CD1c-positive myeloid dendritic cell (primary cell): ENCODE measurements at regions not wholly inside any gene's neighbourhood (a gene's known extent, or its start where the extent isn't known, plus 50 kb on each side); places are given as distances from the start of the nearest gene placed in this dataset.

Experiments
- DNase-seq: peaks from one replicate; pipeline ENCODE4 v3.0.0-alpha.2; 2016; ENCODE audit errors: extremely low spot score

DNA sequence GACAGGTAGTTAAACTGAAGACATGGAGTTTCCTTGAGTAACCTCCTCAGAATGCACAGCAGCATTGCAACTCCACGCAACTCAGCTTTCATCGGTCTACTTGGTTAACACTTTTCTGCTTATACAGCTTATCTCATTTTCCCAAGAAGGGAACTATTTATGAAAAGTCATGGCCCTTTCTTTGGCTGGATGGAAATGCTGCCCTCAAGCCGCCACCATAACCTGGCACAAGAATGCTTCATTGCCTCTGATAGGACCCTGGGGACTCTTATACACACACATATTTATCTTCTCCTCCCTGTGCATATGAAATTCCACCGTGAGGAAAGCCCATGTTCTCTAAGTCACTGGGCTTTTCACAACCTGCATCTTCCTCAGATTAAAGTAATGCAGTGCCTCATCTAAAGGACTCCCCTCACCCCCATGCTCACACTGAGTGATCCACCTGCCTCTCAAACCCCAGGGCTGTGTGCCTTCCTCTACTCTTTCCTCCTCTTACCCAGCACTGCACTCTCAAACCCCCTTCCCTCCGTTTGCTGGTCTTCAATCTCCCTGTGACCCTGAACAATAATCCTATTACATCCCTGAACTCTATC lies 192.0 kb upstream of the HNRNPA3 start:
- no peak for DNase-seq

DNA sequence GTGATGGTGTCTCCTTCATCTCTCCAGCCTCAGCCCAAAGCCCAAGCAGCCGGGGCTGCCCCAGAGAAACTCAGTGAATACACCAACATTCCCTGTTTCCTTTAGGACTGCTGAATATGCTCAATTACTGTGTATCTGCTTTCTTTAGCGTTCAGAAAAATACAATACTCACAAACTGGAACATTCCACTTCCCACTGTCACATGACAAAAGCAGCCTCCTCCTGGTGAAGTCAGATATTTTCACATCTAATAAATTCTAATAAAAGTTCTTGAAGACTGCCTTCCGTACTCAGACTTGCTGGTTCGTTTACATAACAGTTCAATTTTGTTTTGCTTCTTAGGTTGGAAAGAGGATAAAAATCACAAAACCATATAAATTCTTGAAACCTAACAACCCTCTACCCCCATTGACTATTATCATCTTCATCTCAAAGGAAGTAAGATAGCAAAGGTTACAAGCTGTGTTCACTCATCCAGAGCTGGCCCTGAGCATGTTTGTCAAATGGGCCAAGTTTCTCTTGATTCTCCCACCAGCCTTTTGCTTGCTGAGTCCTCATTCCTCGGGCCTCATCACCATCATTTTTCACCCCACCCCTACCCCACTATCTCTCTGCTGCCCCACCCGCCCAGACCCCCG lies 190.8 kb upstream of the HNRNPA3 start:
- no peak for DNase-seq

DNA sequence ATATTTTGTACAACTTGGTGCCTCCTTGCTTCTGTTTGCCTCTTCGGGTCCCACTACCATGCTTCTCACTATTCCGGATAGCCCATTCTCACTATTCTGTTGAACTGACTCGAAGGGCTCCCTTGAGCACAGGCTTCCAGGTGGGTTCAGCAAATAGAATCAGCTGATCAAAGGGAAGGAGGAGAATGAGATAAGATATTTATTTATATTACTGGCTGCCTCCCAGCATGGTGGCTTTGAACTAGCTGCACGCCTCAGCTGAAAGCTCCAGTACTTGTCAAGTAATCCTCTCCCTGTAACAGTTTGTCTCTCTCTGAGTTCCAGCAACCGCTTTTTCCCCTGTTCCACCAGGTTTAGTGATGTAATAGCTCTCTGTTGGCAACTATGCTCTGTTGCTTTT lies 187.8 kb upstream of the HNRNPA3 start:
- DNase-seq, result no peak

GRCh38 chr2:177026253-177026652 lies 186.3 kb upstream of the HNRNPA3 start:
- DNase-seq, result no peak

DNA sequence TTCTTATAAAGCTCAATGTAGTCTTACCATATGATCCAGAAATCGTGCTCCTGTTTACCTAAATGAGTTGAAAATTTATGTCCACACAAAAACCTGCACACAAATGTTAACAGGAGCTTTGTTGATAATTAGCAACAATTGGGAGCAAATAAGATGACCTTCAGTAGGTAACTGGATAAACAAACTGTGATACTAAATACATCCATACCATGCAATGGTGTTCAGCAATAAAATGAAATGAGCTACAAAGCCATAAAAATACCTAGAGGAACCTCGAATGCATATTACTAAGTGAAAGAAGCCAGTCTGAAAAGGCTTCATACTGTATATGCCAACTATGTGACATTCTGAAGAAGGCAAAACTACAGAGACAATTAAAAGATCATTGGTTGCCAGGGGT lies 185.6 kb upstream of the HNRNPA3 start:
- DNase-seq, result no peak

DNA sequence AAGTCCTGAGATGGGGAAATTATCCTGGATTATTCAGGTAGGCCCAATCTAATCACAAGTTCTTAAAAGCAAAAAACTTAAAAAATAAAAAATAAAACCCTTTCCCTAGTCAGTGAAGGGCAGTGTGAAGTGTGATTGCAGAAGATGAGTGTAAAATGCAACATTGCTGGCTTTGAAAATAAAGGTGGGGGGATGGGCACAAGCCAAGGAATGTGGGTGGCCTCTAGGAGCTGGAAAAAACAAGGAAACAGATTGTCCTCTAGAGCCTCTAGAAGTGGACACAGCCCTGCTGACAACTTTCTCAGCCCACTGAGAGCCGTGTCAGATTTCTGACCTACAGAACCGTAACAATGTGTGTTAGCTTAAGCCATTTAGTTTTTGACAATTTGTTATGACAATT lies 184.3 kb upstream of the HNRNPA3 start:
- DNase-seq, result no peak

DNA sequence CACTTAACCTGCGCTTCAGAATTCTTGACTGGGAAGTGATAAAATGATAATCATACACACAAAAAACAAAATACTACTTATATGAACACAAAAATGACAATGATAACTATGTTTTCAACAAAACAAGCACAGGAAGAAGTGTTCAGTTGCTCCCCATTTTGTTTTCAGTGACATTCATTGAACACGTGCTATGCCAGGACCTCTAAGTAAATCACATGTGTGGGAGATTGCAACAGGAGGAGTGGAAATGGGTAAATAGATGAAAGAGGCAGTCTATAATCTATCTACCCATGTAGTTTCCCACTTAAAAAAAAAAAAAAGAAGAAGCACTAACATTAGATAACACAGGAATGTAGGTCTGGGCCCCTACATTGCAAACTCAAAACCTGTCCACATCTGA lies 183.5 kb upstream of the HNRNPA3 start:
- DNase-seq, result no peak

DNA sequence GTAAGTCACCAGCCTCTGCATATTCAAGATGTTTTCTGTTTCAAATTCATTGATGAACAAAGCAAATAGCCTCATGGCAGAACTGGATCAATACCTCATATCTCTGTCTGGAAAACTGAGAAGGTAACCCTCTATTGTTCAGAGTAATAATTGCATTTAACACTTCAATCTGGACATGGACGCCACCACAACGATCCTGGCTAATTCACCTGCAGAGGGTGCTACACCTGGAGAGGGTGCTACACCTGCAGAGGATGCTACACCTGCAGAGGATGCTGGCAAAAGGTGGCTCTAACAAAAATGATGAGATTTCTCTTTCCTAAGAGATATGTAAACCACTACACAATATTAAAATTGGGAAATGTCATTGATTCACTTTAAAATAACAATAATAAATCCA lies 183.1 kb upstream of the HNRNPA3 start:
- no peak for DNase-seq

- no peak for DNase-seq
Measured at GRCh38 chr2:177029901-177030300, 182.7 kb upstream of the HNRNPA3 start.

GRCh38 chr2:177030451-177031105 lies 182.0 kb upstream of the HNRNPA3 start:
- no peak for DNase-seq

DNA sequence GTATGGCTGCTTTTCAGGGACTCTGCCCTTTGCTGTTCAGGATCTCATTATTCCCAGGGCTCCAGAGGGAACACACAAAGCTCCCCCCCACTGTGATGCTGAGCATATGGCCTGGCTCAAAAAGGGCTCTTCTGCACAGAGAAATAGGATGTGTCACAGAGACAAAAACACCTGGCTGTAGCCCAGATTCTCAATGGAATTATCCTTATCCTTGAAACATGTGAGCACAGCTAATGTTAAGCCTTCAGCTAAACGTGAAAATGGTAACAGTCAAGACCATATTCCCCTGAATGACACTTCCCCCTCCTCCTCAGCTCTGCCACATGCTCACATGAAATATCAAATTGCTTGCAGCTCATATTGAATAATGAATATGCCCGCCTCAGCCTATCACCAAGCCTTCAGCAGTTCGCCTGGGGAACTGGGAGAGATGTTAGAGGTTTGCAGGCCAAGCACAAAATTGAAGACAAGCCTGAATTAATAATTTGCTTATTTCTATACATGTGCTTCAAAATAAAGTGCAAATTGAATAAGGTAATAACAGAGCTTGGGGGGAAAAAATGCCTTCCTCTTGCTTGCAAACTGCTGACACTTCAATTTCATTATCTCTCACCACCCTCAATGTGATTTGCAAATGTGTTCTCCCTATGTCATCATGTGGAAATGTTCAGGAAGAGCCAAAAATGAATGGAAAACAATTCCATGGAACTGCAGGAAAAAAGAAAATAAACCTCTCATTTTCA lies 181.0 kb upstream of the HNRNPA3 start:
- no peak for DNase-seq

DNA sequence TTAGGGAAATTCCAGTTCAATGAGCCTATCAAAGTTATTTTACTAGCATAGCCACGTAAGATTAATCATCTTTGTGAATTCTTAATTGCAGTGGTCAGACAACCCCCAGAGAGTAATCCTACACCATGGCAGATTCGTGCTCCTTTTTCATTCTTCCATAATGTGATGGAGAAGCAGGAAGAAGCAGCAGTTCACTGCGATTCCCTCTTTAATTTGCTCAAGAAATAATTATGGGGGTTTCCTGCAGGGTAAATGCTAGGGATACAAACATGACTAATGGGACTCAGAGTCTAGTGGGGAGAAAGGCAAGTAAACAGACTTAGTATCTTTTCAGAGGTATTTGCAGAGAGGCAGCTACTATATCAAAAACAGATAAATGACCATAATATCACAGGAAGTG lies 175.8 kb upstream of the HNRNPA3 start:
- DNase-seq, result no peak

DNA sequence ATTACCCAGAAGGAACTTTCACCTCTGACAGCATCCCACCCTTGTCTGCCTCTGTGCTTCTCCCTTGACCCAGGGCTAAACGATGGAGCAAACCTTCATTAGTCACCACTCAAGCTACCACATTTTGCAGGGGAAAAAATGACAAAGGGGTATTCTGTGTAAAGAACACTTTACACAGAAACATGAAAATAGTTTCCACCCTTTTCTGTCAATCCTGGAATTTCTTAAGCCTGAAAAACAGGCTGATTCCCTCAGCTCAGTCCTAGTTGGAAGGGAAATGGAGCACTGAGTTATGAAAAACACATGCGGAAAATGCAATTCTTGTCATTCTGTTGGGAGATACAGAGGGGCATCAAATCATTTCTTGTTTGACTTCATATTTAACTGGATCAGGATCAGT lies 175.0 kb upstream of the HNRNPA3 start:
- DNase-seq, result no peak

GRCh38 chr2:177038787-177039484 lies 173.7 kb upstream of the HNRNPA3 start:
- DNase-seq, result no peak

DNA sequence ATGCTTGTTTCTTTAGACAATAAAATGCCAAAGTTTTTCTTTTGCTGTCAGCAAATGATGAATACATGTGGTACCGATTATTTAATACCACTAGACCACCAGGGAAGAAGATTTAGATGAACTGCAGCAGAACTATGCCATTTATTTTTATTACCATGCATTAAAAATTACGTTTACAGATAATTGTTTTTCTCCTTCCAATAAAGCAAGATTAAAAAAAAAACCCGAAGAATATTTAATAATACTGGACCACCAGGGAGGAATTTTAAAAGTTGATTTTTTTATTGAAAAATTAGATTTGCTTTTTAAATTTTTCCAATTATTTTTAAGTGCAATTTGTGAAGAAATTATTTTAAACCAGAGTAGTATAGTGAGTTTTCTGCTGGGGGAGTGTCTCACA lies 170.3 kb upstream of the HNRNPA3 start:
- DNase-seq, result no peak

GRCh38 chr2:177044671-177045070 lies 167.9 kb upstream of the HNRNPA3 start:
- no peak for DNase-seq

DNA sequence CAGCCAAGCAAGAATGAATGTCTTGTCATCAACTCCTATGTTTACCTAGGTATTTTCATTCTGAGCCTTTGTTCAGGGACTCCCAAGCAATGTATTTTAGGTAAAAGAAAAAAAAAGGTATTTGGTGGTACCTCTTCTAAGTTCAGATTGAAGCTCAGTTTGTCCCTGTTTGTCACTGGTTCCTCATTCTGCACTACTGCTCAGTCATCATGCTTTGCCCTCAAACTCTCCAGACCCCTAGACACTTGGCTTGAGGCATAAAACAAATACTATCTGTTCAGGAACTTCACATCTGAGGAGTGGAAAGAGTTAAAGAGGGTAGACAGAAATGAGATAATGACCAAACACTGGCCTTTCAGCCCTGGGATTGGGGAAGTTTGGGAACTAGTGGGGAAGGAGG lies 163.6 kb upstream of the HNRNPA3 start:
- no peak for DNase-seq

DNA sequence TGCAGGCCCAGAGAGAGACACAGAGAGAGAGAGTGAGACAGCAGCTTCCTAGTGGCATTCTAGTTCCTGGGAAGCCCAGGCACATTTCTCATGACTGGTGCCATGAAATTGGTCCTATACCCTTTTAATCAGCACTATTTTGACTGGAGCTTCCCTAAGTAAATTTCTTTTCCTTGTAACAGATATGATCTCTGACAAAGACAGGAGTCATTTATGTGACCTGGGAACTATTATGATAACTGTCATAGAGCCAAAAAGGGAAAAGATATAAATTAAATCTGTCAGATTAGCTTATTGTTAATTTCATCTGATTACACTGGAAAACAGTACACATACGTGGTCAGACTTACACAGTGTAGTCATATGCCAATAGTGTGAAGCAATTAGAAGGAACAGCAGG lies 161.3 kb upstream of the HNRNPA3 start:
- no peak for DNase-seq

- DNase-seq, result no peak
Measured at GRCh38 chr2:177052471-177052870, 160.1 kb upstream of the HNRNPA3 start.

- DNase-seq, result no peak
Measured at GRCh38 chr2:177053038-177053437, 159.6 kb upstream of the HNRNPA3 start.

- DNase-seq, result no peak
Measured at GRCh38 chr2:177053716-177054115, 158.9 kb upstream of the HNRNPA3 start.

GRCh38 chr2:177056481-177056929 lies 156.1 kb upstream of the HNRNPA3 start:
- DNase-seq, result no peak
